ENCODE measurements at regions not wholly inside any gene's neighbourhood (a gene's known extent, or its start where the extent isn't known, plus 50 kb on each side); places are given as distances from the start of the nearest gene placed in this dataset.

DNA sequence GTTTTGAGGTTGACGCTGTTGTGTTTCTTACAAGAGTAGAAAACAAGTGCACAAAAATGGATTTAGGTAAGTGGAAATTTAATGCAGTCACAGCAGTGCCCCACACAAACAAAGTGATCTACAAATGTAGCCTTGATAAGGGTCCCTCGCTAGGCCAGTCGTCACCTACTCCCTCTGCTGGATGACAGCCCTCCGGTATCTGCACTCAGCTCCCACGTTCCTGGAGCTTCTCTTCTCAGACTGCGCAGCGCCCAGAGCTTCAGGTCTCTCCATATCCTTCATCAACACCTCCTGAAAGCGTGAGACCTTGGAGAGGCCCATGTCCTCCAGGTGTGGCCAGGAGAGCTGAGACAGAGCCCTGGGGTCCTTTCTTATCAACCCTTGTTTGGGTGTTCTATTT lies 58.3 kb upstream of the MAP3K4 start:
- TF ChIP-seq BHLHE40 (IDR thresholded peaks at IDR 0.05; ENCODE audit: borderline replicate concordance) (no peak), FOXK2 (IDR thresholded peaks at IDR 0.05) (no peak), L3MBTL2 (conservative IDR thresholded peaks at IDR 0.05) (no peak), FOXM1 (IDR thresholded peaks at IDR 0.05; ENCODE audit: borderline replicate concordance) (no peak), SP1 (IDR thresholded peaks at IDR 0.05) (no peak), LEF1 (IDR thresholded peaks at IDR 0.05; ENCODE audit: borderline replicate concordance) (no peak), SUZ12 (IDR thresholded peaks at IDR 0.05) (no peak), ZNF384 (IDR thresholded peaks at IDR 0.05) (no peak), FOXA1 (IDR thresholded peaks at IDR 0.05) (no peak), HDGF (IDR thresholded peaks at IDR 0.05; ENCODE audit: borderline replicate concordance) (no peak), PKNOX1 (IDR thresholded peaks at IDR 0.05) (no peak), ARNT (IDR thresholded peaks at IDR 0.05) (no peak)

Data from HEK293T (cell line).